H9 (cell line): ENCODE measurements at regions not wholly inside any gene's neighbourhood (a gene's known extent, or its start where the extent isn't known, plus 50 kb on each side); places are given as distances from the start of the nearest gene placed in this dataset.

ENCODE experiments used
- DNase-seq: peaks from one replicate; pipeline ENCODE4 v3.0.0-alpha.2; 2017
- H2AFZ ChIP-seq: one replicate; pipeline ENCODE4 v1.6.1; 2013; ENCODE audit warnings: mild to moderate bottlenecking, low read length, control low read depth, moderate library complexity
- H2AK5ac ChIP-seq: 2 replicates; pipeline ENCODE4 v1.6.1; 2013; ENCODE audit warnings: low read length, control low read depth, mixed read lengths; ENCODE audit not compliant: insufficient read length
- H2BK120ac ChIP-seq: one replicate; pipeline ENCODE4 v1.6.1; 2013; ENCODE audit warnings: low read depth, mild to moderate bottlenecking, low read length, control low read depth, inconsistent platforms; ENCODE audit not compliant: poor library complexity, severe bottlenecking
- H2BK12ac ChIP-seq: 2 replicates; pipeline ENCODE4 v1.6.1; 2013; ENCODE audit warnings: low read length, control low read depth, mixed read lengths, low read depth; ENCODE audit not compliant: insufficient read length
- H2BK15ac ChIP-seq: 2 replicates; pipeline ENCODE4 v1.6.1; 2013; ENCODE audit warnings: low read depth, low read length, control low read depth
- H2BK20ac ChIP-seq: one replicate; pipeline ENCODE4 v1.6.1; 2013; ENCODE audit warnings: low read depth, mild to moderate bottlenecking, low read length, control low read depth, inconsistent platforms; ENCODE audit not compliant: poor library complexity, severe bottlenecking
- H2BK5ac ChIP-seq: 2 replicates; pipeline ENCODE4 v1.6.1; 2013; ENCODE audit warnings: low read length, control low read depth, mixed read lengths; ENCODE audit not compliant: insufficient read length
- H3K14ac ChIP-seq: 2 replicates; pipeline ENCODE4 v1.6.1; 2013; ENCODE audit warnings: low read length, control low read depth; ENCODE audit not compliant: insufficient read depth
- H3K18ac ChIP-seq: 2 replicates; pipeline ENCODE4 v1.6.1; 2013; ENCODE audit warnings: low read depth, mild to moderate bottlenecking, mixed read lengths, low read length, control low read depth; ENCODE audit not compliant: insufficient read length
- H3K23ac ChIP-seq: 2 replicates; pipeline ENCODE4 v1.6.1; 2013; ENCODE audit warnings: low read length, control low read depth, mixed read lengths, low read depth; ENCODE audit not compliant: insufficient read length
- H3K23me2 ChIP-seq: 2 replicates; pipeline ENCODE4 v1.6.1; 2013; ENCODE audit warnings: low read depth, mild to moderate bottlenecking, mixed read lengths, low read length, control low read depth; ENCODE audit not compliant: insufficient read length, poor library complexity, severe bottlenecking
- H3K27ac ChIP-seq: 2 replicates; pipeline ENCODE4 v1.5.1; 2013; ENCODE audit warnings: low read length, control low read depth, mixed read lengths, low read depth; ENCODE audit not compliant: insufficient read length
- H3K27me3 ChIP-seq: 2 replicates; pipeline ENCODE4 v1.6.1; 2013; ENCODE audit warnings: low read length, control low read depth, inconsistent platforms; ENCODE audit not compliant: insufficient read depth
- H3K4ac ChIP-seq: 2 replicates; pipeline ENCODE4 v1.6.1; 2013; ENCODE audit warnings: low read depth, mild to moderate bottlenecking, control low read depth, inconsistent platforms, low read length, moderate library complexity
- H3K4me1 ChIP-seq: 2 replicates; pipeline ENCODE4 v1.6.1; 2013; ENCODE audit warnings: low read length, control low read depth, inconsistent platforms; ENCODE audit not compliant: insufficient read depth
- H3K4me2 ChIP-seq: 2 replicates; pipeline ENCODE4 v1.6.1; 2013; ENCODE audit warnings: low read length, control low read depth, mixed read lengths; ENCODE audit not compliant: insufficient read length, insufficient read depth
- H3K56ac ChIP-seq: 2 replicates; pipeline ENCODE4 v1.6.1; 2013; ENCODE audit warnings: low read depth, mild to moderate bottlenecking, mixed read lengths, low read length, control low read depth; ENCODE audit not compliant: insufficient read length
- H3K79me1 ChIP-seq: 2 replicates; pipeline ENCODE4 v1.6.1; 2013; ENCODE audit warnings: low read depth, mild to moderate bottlenecking, moderate library complexity, low read length, control low read depth, inconsistent platforms; ENCODE audit not compliant: insufficient read depth, poor library complexity, severe bottlenecking
- H3K79me2 ChIP-seq: 2 replicates; pipeline ENCODE4 v1.6.1; 2013; ENCODE audit warnings: low read length, control low read depth, inconsistent platforms; ENCODE audit not compliant: insufficient read depth
- H3K9ac ChIP-seq: 2 replicates; pipeline ENCODE4 v1.6.1; 2013; ENCODE audit warnings: low read length, control low read depth, mixed read lengths; ENCODE audit not compliant: insufficient read length; ENCODE audit errors: extremely low read depth
- H3K9me3 ChIP-seq: one replicate; pipeline ENCODE4 v1.6.1; 2013; ENCODE audit warnings: low read depth, low read length, inconsistent platforms; ENCODE audit not compliant: control insufficient read depth
- H3T11ph ChIP-seq: one replicate; pipeline ENCODE4 v1.6.1; 2013; ENCODE audit warnings: mild to moderate bottlenecking, low read length, control low read depth, inconsistent platforms
- H4K20me1 ChIP-seq: one replicate; pipeline ENCODE4 v1.6.1; 2013; ENCODE audit not compliant: control insufficient read depth, insufficient read length, insufficient read depth
- H4K5ac ChIP-seq: 2 replicates; pipeline ENCODE4 v1.6.1; 2013; ENCODE audit warnings: low read depth, mild to moderate bottlenecking, mixed read lengths, low read length, control low read depth; ENCODE audit not compliant: insufficient read length
- H4K8ac ChIP-seq: replicated peaks from 2 replicates; pipeline ENCODE4 v1.6.1; 2013; ENCODE audit warnings: low read length, control low read depth, mixed read lengths, low read depth; ENCODE audit not compliant: insufficient read length
- H4K91ac ChIP-seq: 2 replicates; pipeline ENCODE4 v1.6.1; 2013; ENCODE audit warnings: low read depth, mild to moderate bottlenecking, moderate library complexity, mixed read lengths, low read length, control low read depth; ENCODE audit not compliant: insufficient read length
- H3K27ac Mint-ChIP-seq, 3 experiments: 2 replicates in 2 of 3; 3 replicates in 1 of 3; pipeline ENCODE4 v1.8.0; 2020 to 2021; ENCODE audit warnings: mixed read lengths in 3 of 3, mild to moderate bottlenecking in 1 of 3, moderate library complexity in 1 of 3
- H3K27me3 Mint-ChIP-seq: 2 replicates; pipeline ENCODE4 v1.8.0; 2021; ENCODE audit warnings: low read depth, mild to moderate bottlenecking, moderate library complexity, mixed read lengths
- H3K36me3 Mint-ChIP-seq, 3 experiments: 2 replicates in 2 of 3; 3 replicates in 1 of 3; pipeline ENCODE4 v1.8.0; 2020 to 2021; ENCODE audit warnings: low read depth in 3 of 3, mixed read lengths in 3 of 3; ENCODE audit not compliant: insufficient read depth in 1 of 3
- H3K4me1 Mint-ChIP-seq, 2 experiments: 2 replicates each; pipeline ENCODE4 v1.8.0; 2020; ENCODE audit warnings: mixed read lengths in 2 of 2
- H3K4me3 Mint-ChIP-seq, 2 experiments: 2 replicates in 1 of 2; 3 replicates in 1 of 2; pipeline ENCODE4 v1.8.0; 2020 to 2021; ENCODE audit warnings: mild to moderate bottlenecking in 2 of 2, mixed read lengths in 2 of 2, moderate library complexity in 1 of 2
- H3K9me3 Mint-ChIP-seq, 2 experiments: 2 replicates in 1 of 2; 3 replicates in 1 of 2; pipeline ENCODE4 v1.8.0; 2020; ENCODE audit warnings: mild to moderate bottlenecking in 2 of 2, mixed read lengths in 2 of 2, moderate library complexity in 1 of 2
- CTCF ChIP-seq: fragments of 200-600 bp; sonication (generic); conservative IDR thresholded peaks from 3 replicates; pipeline ENCODE4 v1.8.0; 2021; ENCODE audit warnings: antibody characterized with exemption, mild to moderate bottlenecking
- WGBS: extraction: QIAGEN DNeasy Blood & Tissue Kit; methylation state at CpG from one replicate; pipeline ENCODE4 v1.1.7; 2013; ENCODE audit warnings: missing lambda C conversion rate, low lambda C conversion rate, mixed read lengths; ENCODE audit not compliant: insufficient read length; ENCODE audit errors: extremely low coverage; 5-methylcytosine and 5-hydroxymethylcytosine counted together

- H2AFZ ChIP-seq: no peak overlapping the region
- no peak overlapping the region for H3K18ac ChIP-seq
- H3K79me2 ChIP-seq: no peaks in the 10 kb centered on the region
- Mint-ChIP-seq H3K36me3 (no peaks in the 10 kb centered on the region), H3K4me3 (no peak overlapping the region), H3K27ac (no peak overlapping the region), H3K9me3 (no peaks in the 10 kb centered on the region; a peak in 1 of 5 replicates), H3K4me1 (no peaks in the 10 kb centered on the region), H3K27me3 (peaks cover 7% of the 10 kb centered on the region)
- H3T11ph ChIP-seq: no peak overlapping the region
- H3K23ac ChIP-seq: no peak overlapping the region
- no peak overlapping the region for H3K56ac ChIP-seq
- H4K91ac ChIP-seq: no peak overlapping the region
- WGBS: no CpG with 5 or more reads among the region's 6 CpGs
- H2BK12ac ChIP-seq: no peak overlapping the region
- no peaks in the 10 kb centered on the region for H3K23me2 ChIP-seq
- H2BK15ac ChIP-seq: no peak overlapping the region
- no peaks in the 10 kb centered on the region for H3K4me1 ChIP-seq
- peaks cover 5% of the 10 kb centered on the region for H4K20me1 ChIP-seq
- peak; percentile 4 for DNase-seq
- no peak overlapping the region for H3K14ac ChIP-seq
- H3K79me1 ChIP-seq: no peaks in the 10 kb centered on the region
- no peak overlapping the region for H4K5ac ChIP-seq
- no peak overlapping the region for H3K9ac ChIP-seq
- H2AK5ac ChIP-seq: no peak overlapping the region
- H4K8ac ChIP-seq: no peak overlapping the region
- H3K4me2 ChIP-seq: no peak overlapping the region
- no peak overlapping the region for H3K4ac ChIP-seq
- no peaks in the 10 kb centered on the region for H3K9me3 ChIP-seq
- H3K27me3 ChIP-seq: no peaks in the 10 kb centered on the region
- H2BK20ac ChIP-seq: no peak overlapping the region
- TF ChIP-seq CTCF: no peak
- H2BK120ac ChIP-seq: no peak overlapping the region
- no peak overlapping the region for H3K27ac ChIP-seq
- no peak overlapping the region for H2BK5ac ChIP-seq
Measured at GRCh38 chr6:169841251-169841650, 89.8 kb downstream of the ERMARD start.
